ENCODE measurements at regions not wholly inside any gene's neighbourhood (a gene's known extent, or its start where the extent isn't known, plus 50 kb on each side); places are given as distances from the start of the nearest gene placed in this dataset.
"Not testable (repeated sequence)": the region's sequence is repeated elsewhere in the genome, so short reads cannot be mapped to it uniquely, and the experiment has no call there.

GRCh38 chr5:78726571-78726970 lies 78.0 kb upstream of the LHFPL2 start:
- DNase-seq = no peak

- no peak for DNase-seq
Observed at GRCh38 chr5:78726003-78726402, 77.4 kb upstream of the LHFPL2 start.

- DNase-seq = no peak
Observed at GRCh38 chr5:78724061-78724460, 75.5 kb upstream of the LHFPL2 start.

DNA sequence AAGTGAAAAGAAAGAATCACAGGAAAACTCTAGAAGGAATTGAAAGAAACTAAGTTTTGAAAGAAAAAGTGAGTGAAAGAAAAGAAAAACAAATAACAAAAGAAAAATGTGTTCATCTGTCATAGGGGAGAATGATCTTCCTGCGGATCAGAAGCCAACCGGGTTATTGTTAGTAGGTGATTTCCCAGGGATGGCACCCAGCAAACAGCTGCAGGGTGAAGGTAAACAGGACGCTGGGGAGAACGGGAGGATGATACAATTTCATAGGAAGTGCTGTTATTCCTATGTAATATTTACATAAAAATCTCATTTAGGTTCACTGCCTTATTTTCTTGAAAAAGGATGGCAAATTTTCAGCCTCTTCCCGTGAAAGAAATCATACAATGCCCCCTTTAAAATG lies 72.4 kb upstream of the LHFPL2 start:
- DNase-seq = no peak

DNA sequence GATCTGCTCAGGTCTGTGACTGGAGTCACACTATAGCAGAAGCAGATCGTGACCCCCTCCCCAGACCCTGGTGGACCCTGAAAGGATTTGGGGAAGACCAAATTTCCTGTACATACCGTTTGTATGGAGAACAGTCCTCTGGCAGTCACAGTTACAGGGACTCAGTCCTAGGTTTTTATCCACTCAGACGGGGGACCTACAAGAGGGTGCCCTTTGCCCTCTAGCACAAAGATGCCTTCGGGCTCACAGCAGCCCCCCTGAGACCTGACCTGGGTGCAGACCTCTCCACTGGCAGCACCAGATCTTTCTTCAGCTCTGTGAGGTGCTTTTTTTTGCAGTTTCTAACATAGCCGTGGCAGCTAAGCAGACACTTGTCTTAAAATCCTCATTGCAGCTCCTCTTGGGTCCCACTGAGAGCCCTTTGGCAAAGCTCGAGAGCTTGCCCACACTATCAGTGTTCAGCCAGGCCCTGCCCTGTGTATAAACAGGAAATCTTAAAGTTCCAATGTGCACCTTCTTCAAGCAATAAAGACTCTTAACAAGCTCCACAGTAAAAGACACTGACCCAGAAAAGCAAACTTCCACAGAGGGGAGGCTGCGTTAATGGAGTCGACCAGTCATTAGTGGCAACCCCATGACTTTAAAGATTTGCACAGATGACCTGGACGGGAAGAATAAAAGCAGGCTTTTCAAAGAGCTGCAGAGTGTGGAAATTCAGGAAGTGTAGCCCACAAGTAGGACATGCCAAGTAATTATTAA lies 71.8 kb upstream of the LHFPL2 start:
- no peak for DNase-seq

DNA sequence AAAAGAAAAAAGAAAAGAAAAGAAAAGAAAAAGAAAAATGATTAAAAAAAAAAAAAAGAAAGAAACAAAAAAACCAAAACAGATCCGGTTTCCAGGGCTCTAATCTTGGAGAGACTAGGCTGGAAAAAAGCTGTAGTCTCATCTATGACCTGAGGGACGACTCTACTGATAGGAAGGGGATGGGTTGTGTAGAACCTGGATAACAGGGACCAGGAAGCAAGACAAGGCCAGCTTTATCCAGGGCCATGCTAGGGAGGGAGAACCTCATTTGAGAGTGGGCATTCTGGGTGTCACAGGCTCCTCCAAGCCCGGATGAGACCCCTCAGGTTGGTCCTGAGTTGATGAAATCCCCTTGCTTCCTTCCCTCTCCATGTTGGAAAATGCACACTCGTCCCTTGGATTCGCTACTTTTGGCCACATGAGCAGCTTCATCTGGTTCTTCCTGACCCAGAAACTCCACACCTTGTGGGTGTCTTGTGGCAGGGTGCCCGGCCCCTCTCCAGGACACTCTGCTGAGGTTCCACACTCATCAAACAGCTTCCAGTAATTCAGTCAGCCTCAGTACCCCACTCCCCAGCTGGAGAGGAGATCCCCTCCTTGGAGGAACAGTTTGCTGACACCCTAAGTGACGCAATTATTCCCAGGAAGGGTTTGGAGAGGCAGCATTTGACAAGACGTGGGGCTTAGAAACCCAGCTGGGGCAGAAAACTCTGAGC lies 71.1 kb upstream of the LHFPL2 start:
- DNase-seq = no peak

DNA sequence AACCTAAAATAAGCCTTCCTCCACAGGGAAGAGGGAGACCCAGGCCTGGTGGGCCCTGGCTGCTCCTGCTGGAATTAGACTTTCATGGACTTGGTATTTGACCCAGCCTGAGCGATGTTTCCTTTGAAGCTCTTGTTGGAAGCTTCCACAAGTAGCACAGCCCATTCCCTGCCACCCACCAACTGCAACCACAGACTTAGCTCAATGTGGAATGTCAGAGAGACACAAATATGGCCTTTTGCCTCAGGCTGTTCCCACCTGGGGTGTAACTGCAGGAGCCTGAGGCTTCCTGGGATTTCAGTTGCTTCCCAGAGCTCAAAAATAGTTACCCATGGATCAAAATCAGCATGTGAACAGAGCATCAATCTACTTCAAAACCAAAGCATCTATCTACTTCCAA lies 70.3 kb upstream of the LHFPL2 start:
- DNase-seq = no peak

DNA sequence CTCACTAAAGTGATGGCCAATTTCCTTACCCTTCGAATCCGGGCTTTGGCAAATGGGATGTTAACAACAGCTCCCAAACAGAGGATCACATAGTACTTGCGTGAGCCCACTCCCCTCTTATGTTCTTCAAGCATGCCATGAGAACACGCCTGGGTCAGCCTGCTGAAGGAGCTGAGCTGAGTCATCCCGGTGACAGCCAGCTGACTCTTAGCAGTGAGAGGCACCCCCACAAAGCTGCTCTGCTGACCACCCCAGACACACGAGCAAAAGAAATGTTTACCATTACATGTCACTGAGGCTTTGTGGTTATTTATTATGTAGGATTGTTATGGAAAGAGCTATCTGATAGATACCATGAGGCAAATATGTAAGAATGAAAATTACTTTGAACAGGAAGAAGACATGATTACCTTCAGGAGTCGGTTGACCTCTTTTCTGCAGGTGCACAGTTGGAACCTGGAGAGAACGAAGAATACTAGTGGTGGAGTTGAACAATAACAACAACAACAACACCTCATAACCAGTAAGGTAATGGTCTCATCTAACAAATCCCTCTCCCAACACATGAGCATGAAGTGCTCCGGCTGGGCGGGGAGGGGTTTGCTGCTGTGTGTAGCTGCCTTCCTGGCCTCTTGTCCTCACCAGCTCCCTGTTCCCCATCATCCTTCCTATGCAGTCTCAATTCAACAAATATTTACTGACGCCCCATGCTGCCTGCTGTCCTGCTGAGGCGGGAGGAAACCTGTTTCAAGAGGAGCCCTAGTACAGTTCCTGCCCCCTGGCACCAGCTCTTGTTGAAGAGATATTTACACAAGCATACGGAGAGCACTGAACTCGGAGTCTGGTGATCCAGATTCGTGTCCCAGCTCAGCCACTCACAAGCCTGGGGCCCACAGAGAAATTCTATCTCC lies 69.4 kb upstream of the LHFPL2 start:
- DNase-seq = no peak

- no peak for DNase-seq
Observed at GRCh38 chr5:78716206-78716605, 67.6 kb upstream of the LHFPL2 start.

DNA sequence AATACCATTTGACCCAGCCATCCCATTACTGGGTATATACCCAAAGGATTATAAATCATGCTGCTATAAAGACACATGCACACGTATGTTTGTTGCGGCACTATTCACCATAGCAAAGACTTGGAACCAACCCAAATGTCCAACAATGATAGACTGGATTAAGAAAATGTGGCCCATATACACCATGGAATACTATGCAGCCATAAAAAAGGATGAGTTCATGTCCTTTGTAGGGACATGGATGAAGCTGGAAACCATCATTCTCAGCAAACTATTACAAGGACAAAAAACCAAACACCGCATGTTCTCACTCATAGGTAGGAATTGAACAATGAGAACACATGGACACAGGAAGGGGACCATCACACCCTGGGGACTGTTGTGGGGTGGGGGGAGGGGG lies 66.8 kb upstream of the LHFPL2 start:
- DNase-seq = not testable (repeated sequence)

- not testable (repeated sequence) for DNase-seq
Observed at GRCh38 chr5:78711670-78712069, 63.1 kb upstream of the LHFPL2 start.

DNA sequence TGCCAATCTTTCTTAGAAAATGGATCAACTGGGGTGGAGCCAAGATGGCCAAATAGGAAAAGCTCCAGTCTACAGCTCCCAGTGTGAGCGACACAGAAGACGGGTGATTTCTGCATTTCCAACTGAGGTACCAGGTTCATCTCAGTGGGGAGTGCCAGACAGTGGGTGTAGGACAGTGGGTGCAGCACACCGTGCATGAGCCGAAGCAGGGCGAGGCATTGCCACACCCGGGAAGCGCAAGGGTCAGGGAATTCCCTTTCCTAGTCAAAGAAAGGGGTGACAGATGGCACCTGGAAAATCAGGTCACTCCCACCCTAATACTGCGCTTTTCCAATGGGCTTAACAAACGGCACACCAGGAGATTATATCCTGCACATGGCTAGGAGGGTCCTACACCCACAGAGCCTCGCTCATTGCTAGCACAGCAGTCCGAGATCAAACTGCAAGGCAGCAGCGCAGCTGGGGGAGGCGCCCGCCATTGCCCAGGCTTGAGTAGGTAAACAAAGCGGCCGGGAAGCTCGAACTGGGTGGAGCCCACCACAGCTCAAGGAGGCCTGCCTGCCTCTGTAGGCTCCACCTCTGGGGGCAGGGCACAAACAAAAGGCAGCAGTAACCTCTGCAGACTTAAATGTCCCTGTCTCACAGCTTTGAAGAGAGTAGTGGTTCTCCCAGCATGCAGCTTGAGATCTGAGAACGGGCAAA lies 61.3 kb upstream of the LHFPL2 start:
- DNase-seq = not testable (repeated sequence)

GRCh38 chr5:78706825-78707224 lies 58.3 kb upstream of the LHFPL2 start:
- no peak for DNase-seq

DNA sequence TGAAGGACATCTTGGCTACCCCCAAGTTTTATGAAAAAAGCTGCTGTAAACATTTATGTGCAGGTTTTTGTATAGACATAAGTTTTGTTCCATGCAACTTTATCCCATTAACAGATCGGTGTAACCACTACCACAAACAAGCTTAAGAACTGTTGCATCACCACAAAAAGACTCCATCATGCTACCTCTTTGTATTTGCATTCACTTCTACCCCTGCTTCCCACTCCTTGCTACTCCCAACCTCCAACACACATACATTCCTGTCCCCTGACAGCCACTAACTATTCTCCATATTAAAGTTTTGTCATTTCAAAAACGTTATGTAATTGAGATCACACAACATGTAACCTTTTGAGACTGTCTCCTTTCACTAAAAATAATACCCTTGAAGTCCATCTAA lies 57.8 kb upstream of the LHFPL2 start:
- DNase-seq = peak; percentile 7

DNA sequence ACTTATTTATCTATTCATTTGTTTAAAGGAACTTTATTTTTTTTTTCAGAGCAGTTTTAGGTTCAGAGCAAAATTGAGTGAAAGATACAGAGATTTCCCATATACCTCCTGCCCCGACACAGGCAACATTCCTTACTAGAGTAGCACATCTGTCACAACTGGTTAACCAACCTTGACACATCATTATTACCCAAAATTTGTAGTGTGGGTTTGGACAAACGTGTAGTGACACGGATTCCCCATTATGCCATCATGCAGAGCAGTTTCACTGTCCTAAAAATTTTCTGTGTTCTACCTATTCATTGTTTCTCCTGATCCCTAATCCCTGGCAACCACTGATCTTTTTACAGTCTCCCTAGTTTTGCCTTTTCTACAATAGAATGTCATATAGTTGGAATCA lies 57.3 kb upstream of the LHFPL2 start:
- DNase-seq = no peak

DNA sequence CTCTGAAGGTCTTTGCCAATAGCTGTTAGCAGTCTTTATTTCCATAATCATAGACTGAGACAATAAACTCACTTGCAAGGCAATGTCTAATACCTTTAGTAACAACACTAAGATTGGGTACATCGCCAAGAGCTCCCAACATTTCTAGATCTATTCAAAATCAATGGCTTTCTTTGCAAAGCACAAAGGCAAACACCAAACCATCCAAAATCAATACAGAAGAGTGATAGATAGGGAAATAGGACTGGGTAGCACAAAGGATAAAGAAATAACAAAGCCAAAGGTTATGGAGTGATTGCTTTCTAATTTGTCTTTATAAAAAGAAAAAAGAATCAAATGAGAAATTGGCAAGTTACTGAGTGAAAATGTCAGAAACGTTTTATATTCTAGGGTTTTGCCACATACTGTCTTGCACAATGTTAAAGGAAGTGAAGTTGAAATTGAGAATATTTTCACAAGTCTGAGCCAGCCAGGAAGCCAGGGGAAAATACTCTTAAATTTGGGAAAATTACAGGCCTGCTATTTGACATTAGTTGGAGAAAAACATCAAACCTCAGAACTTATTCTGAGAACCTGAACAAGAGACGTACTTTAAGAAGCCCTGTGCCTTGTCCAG lies 53.3 kb upstream of the LHFPL2 start:
- peak; percentile 21 for DNase-seq

- DNase-seq = peak; percentile 56
Observed at GRCh38 chr5:78699552-78700153, 51.1 kb upstream of the LHFPL2 start.

GRCh38 chr5:78698191-78698791 lies 49.7 kb upstream of the LHFPL2 start:
- no peak for DNase-seq

All from MV-4-11 (cell line).